OCI-LY1 (cell line): ENCODE measurements at regions not wholly inside any gene's neighbourhood (a gene's known extent, or its start where the extent isn't known, plus 50 kb on each side); places are given as distances from the start of the nearest gene placed in this dataset.

ENCODE experiments used
- CTCF ChIP-seq: fragments of 200-600 bp; sonication (generic), shearing (Covaris generic); IDR thresholded peaks from 2 replicates; pipeline ENCODE4 v1.5.1; 2017; ENCODE audit warnings: mild to moderate bottlenecking, antibody characterized with exemption, low read length, moderate library complexity, mixed read lengths
- EZH2 ChIP-seq: fragments of 200-600 bp; sonication (generic), shearing (Covaris generic); IDR thresholded peaks from 2 replicates; pipeline ENCODE4 v1.8.0; 2017; ENCODE audit warnings: borderline replicate concordance, mixed run types, mild to moderate bottlenecking, antibody characterized with exemption, low read length, moderate library complexity, mixed read lengths

GRCh38 chr9:87354147-87354546, 143.5 kb upstream of the DAPK1 start:
- no peak for TF ChIP-seq CTCF
- TF ChIP-seq EZH2: no peak
